ENCODE measurements at regions not wholly inside any gene's neighbourhood (a gene's known extent, or its start where the extent isn't known, plus 50 kb on each side); places are given as distances from the start of the nearest gene placed in this dataset.

- no peak overlapping the region for H3K27ac ChIP-seq
- H3K4me3 ChIP-seq, result no peak overlapping the region
These were observed 90.6 kb downstream of the TNFSF13B start for GRCh38 chr13:108360139-108360538.

DNA sequence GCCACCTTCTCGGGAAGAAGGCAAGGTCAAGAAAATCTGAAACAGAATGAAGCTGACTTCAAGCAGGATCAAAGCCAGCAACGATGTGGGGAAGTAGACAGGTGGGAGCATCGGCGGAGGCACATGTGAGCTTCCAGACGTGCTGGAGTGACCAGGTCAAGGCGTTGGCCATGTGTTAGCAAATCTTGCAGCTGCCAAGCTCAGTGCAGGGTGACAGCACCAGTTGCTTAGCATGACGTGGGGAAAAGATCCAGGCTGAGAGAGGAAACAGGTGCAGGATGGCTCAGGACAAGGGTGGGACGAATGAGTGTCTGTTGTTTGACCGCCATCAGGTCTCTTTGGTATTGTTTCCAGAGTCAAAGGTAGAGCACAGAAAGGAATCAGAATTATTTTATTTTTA, 92.3 kb downstream of the TNFSF13B start:
- H3K4me3 ChIP-seq, result no peak overlapping the region
- H3K27ac ChIP-seq, result no peak overlapping the region

DNA sequence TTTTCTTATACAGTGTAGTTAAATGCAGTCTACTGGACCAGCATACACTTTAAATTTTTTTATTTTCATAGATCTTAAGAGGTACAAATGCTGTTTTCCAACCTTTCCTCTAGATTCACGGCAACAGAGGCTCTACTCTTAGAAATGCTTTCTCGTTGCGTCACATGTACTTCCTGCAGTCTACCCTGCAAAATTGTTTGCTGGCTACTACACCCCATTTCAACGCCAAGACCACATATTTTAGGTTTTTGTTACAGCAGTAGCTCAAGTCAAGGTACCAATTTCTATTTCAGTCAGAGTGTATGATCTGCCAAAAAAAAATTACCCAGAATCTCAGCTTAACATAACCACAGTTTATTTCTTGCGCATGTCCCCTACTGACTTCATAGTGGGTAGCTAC, 94.1 kb downstream of the TNFSF13B start:
- Histone ChIP-seq H3K27ac (no peak overlapping the region), H3K4me3 (no peak overlapping the region)

GRCh38 chr13:108365255-108365654, 95.7 kb downstream of the TNFSF13B start:
- H3K27ac ChIP-seq, result no peak overlapping the region

DNA sequence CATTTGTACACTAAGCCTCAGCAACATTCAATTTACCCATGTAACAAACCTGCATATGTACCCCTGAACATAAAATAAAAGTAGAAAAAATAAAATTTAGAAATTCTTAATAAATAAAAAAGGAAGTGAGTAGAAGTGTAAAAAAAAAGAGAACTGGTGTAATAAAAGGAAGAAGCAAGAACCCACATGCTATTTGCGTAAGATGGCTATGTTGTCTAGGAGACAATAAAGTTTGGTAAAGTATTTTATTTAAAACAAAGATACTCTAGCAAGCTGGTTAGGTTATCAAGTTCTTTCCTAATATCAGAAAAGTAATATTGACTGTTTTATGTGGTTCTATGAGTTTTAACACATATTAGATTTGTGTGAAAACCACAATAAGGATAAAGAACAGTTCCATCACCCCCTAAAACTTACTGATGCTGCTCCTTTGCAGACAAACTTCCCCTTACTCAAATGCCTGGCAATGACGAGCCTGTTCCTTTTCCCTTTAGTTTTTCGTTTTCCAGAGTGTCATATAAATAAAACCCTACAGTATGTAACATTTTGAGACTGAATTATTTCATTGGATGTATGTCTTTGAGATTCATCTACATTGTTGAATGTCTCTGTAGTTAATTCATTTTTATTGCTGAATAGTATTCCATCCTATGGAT, 98.9 kb downstream of the TNFSF13B start:
- H3K4me3 ChIP-seq, result no peak overlapping the region
- peak overlapping the region in 1 of 21 experiments; percentile 46 for H3K27ac ChIP-seq

More at GRCh38 chr13:108365255-108365654, 95.7 kb downstream of the TNFSF13B start:
- H3K4me3 ChIP-seq, result no peak overlapping the region

DNA sequence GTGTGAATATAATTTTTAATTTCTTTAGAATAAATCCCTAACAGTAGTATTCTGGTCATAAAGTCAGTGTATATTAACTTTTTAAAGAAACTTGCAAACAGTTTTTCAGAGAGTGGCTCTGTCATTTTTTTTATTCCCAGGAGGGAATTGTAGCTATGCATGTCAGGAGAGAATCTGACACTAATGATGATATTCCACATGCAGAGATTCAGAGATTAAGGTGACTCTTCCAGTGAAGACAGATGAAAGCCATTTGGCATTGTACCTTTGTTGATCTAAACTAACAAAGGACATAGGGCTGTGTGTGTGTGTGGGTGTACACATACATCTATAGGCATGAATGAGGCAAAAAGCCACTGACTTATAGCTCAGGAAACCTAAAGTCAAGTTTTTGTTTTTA, 99.9 kb downstream of the TNFSF13B start:
- peak overlapping the region in 1 of 21 experiments; percentile 41 for H3K27ac ChIP-seq
- H3K4me3 ChIP-seq, result no peak overlapping the region

- Histone ChIP-seq H3K4me3 (no peak overlapping the region), H3K27ac (no peak overlapping the region)
These were observed 105.5 kb downstream of the TNFSF13B start for GRCh38 chr13:108375034-108375433.

DNA sequence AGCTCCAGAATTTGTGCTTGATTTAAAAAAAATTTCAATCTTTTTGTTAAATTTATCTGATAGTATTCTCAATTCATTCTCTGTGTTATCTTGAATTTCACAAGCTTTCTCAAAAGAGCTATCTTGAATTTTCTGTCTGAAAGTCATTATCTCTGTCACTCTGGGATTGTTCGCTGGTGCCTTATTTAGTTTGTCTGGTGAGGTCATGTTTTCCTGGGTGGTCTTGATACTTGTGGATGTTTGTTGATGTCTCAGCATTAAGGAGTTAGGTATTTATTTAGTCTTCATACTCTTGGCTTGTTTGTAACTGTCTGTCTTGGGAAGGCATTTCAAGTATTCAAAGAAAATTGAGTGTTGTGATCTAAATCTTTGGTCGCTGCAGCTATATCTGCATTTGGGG, 106.3 kb downstream of the TNFSF13B start:
- no peak overlapping the region for H3K27ac ChIP-seq

GRCh38 chr13:108376308-108376707, 106.8 kb downstream of the TNFSF13B start:
- Histone ChIP-seq H3K27ac (no peak overlapping the region), H3K4me3 (no peak overlapping the region)

More for the DNA sequence above, 106.3 kb downstream of the TNFSF13B start:
- H3K4me3 ChIP-seq, result no peak overlapping the region

GRCh38 chr13:108377646-108378206, 108.2 kb downstream of the TNFSF13B start:
- H3K4me3 ChIP-seq, result no peak overlapping the region

GRCh38 chr13:108383667-108384066, 114.1 kb downstream of the TNFSF13B start:
- Histone ChIP-seq H3K27ac (no peak overlapping the region), H3K4me3 (no peak overlapping the region)

More at GRCh38 chr13:108377646-108378206, 108.2 kb downstream of the TNFSF13B start:
- no peak overlapping the region for H3K27ac ChIP-seq

GRCh38 chr13:108387156-108387555, 117.6 kb downstream of the TNFSF13B start:
- no peak overlapping the region for H3K4me3 ChIP-seq

GRCh38 chr13:108402850-108403249, 133.3 kb downstream of the TNFSF13B start:
- H3K27ac ChIP-seq, result no peak overlapping the region

More at GRCh38 chr13:108387156-108387555, 117.6 kb downstream of the TNFSF13B start:
- no peak overlapping the region for H3K27ac ChIP-seq

GRCh38 chr13:108407495-108407894, 138.0 kb downstream of the TNFSF13B start:
- Histone ChIP-seq H3K4me3 (no peak overlapping the region), H3K27ac (no peak overlapping the region)

More at GRCh38 chr13:108402850-108403249, 133.3 kb downstream of the TNFSF13B start:
- H3K4me3 ChIP-seq, result no peak overlapping the region

GRCh38 chr13:108408672-108409071, 139.2 kb downstream of the TNFSF13B start:
- Histone ChIP-seq H3K4me3 (no peak overlapping the region), H3K27ac (peak overlapping the region in 1 of 21 experiments; percentile 42)

DNA sequence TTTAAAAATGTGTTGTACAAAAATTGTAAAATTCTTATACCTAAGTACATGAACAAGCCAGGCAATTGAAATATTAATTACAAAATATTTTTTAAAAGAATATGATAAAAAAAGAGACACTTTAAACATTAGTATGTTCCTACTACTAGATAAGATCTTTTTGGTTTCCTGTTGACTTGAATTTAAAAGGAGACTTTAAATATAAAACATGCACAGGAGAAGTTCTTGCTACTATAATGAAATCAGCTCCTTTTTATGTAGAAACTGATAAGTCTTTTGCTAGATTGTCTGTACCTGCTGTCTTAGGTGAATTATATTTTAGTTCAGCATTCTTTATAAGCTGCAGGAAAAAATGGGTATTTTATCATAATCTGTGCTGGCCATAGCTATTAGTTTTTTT, 140.2 kb downstream of the TNFSF13B start:
- H3K27ac ChIP-seq, result peak overlapping the region in 1 of 21 experiments; percentile 67
- H3K4me3 ChIP-seq, result no peak overlapping the region

- Histone ChIP-seq H3K4me3 (no peak overlapping the region), H3K27ac (no peak overlapping the region)
These were observed 150.2 kb downstream of the TNFSF13B start for GRCh38 chr13:108419768-108420167.

GRCh38 chr13:108425056-108425455, 155.5 kb downstream of the TNFSF13B start:
- Histone ChIP-seq H3K4me3 (no peak overlapping the region), H3K27ac (no peak overlapping the region)

GRCh38 chr13:108426893-108427292, 157.4 kb downstream of the TNFSF13B start:
- Histone ChIP-seq H3K4me3 (no peak overlapping the region), H3K27ac (no peak overlapping the region)

GRCh38 chr13:108427355-108427754, 157.8 kb downstream of the TNFSF13B start:
- no peak overlapping the region for H3K4me3 ChIP-seq
- no peak overlapping the region for H3K27ac ChIP-seq

DNA sequence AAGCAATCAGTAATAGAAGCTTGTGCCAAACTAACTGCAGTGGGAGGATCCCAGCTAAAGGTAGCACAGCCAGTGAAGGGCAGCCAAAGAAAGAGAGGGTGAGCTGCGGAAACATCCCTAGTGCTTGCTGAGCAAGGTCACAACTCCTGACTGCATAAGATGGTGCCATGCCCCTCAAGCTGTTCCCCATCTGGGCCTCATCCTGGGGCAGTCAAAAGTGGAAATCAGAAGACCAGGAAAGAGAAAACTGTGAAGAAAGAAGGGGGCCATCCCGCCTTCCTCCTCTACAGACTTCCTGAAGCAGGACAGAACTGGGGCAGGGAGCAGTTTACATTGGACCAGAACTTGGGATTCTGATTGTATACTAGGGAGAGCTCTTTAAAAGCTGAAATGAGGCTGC, 159.2 kb downstream of the TNFSF13B start:
- Histone ChIP-seq H3K4me3 (no peak overlapping the region), H3K27ac (no peak overlapping the region)
